ENCODE measurements at regions not wholly inside any gene's neighbourhood (a gene's known extent, or its start where the extent isn't known, plus 50 kb on each side); places are given as distances from the start of the nearest gene placed in this dataset.

DNA sequence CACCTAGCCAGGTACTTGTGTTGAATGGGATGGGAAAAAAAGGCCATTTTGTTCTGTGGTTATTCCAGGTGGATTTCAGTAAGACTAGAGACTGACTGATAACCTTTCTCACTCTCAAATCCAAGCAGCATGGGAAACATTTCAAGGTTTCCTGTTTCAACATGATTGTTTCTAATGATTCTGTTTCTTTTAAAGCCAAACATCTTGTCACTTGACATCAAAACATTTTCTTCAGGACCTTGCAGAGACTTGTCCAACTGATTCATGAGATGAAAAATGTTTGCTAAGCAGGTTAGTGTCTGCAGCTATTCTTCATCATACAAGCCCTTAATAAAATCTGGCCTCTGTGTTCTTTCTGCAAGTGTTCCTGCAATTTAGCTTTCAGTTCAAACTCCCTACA is 456.5 kb upstream of the CWC22 start:
- Histone ChIP-seq H3K27ac (ENCODE audit: low read length) (no peak overlapping the region), H3K4me1 (ENCODE audit: control insufficient read depth, insufficient read depth, low read length) (no peaks in the 10 kb centered on the region), H3K36me3 (ENCODE audit: control insufficient read depth, insufficient read depth, low read length) (no peaks in the 10 kb centered on the region), H3K4me3 (ENCODE audit: low read length) (no peak overlapping the region), H3K9me3 (ENCODE audit: control insufficient read depth, insufficient read depth, low read length) (no peaks in the 10 kb centered on the region), H3K27me3 (ENCODE audit: control insufficient read depth, insufficient read depth, low read length) (no peaks in the 10 kb centered on the region)
- H3K27me3 Mint-ChIP-seq (ENCODE audit: low read depth in 2 of 2): no peaks in the 10 kb centered on the region
- no peak overlapping the region for H3K27ac Mint-ChIP-seq
- no peak overlapping the region for H3K4me3 Mint-ChIP-seq
- TF ChIP-seq, protein P1, sequence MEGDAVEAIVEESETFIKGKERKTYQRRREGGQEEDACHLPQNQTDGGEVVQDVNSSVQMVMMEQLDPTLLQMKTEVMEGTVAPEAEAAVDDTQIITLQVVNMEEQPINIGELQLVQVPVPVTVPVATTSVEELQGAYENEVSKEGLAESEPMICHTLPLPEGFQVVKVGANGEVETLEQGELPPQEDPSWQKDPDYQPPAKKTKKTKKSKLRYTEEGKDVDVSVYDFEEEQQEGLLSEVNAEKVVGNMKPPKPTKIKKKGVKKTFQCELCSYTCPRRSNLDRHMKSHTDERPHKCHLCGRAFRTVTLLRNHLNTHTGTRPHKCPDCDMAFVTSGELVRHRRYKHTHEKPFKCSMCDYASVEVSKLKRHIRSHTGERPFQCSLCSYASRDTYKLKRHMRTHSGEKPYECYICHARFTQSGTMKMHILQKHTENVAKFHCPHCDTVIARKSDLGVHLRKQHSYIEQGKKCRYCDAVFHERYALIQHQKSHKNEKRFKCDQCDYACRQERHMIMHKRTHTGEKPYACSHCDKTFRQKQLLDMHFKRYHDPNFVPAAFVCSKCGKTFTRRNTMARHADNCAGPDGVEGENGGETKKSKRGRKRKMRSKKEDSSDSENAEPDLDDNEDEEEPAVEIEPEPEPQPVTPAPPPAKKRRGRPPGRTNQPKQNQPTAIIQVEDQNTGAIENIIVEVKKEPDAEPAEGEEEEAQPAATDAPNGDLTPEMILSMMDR (IDR thresholded peaks at IDR 0.05): no peak
- H3K9me3 Mint-ChIP-seq: peaks cover 8 to 10% of the 10 kb centered on the region in 2 donors
- intact Hi-C loops (cut with micrococcal nuclease): no loop called here
- DNase-seq (no peak), ATAC-seq (no peak)
- no peaks in the 10 kb centered on the region for H3K36me3 Mint-ChIP-seq
- no peaks in the 10 kb centered on the region for H3K4me1 Mint-ChIP-seq

DNA sequence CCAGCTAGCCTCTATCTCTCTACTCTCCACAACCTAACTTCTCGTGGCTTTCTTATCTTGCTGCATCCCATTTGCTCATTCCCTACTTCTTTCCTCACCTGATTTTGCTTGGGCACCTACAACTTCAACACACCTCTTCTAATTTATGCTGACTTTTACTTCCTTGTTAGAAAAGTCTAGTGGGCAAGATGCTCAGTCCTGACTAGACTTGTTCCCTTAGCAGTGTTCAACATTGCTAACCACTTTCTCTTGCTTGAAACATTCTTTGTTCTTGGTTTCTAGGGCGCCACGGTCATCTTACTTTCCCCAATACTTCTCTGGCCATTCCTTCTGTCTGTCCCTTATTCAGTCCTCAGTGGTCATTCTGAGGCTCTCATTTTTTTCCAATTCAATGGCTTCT is 454.7 kb upstream of the CWC22 start:
- H3K27ac Mint-ChIP-seq: no peak overlapping the region
- Histone ChIP-seq H3K4me3 (ENCODE audit: low read length) (no peak overlapping the region), H3K27me3 (ENCODE audit: control insufficient read depth, insufficient read depth, low read length) (no peaks in the 10 kb centered on the region), H3K4me1 (ENCODE audit: control insufficient read depth, insufficient read depth, low read length) (no peaks in the 10 kb centered on the region), H3K9me3 (ENCODE audit: control insufficient read depth, insufficient read depth, low read length) (no peaks in the 10 kb centered on the region), H3K36me3 (ENCODE audit: control insufficient read depth, insufficient read depth, low read length) (no peaks in the 10 kb centered on the region), H3K27ac (ENCODE audit: low read length) (no peak overlapping the region)
- peaks cover 5 to 8% of the 10 kb centered on the region in 2 donors for H3K9me3 Mint-ChIP-seq
- TF ChIP-seq, protein P1 (IDR thresholded peaks at IDR 0.05): no peak
- DNase-seq (no peak), ATAC-seq (no peak)
- H3K27me3 Mint-ChIP-seq (ENCODE audit: low read depth in 2 of 2): no peaks in the 10 kb centered on the region
- WGBS (ENCODE audit: insufficient coverage): 79% methylated on average over 3 of the region's 3 CpGs
- H3K4me3 Mint-ChIP-seq: no peak overlapping the region
- intact Hi-C loops (cut with micrococcal nuclease): no loop called here
- no peaks in the 10 kb centered on the region for H3K4me1 Mint-ChIP-seq
- H3K36me3 Mint-ChIP-seq: no peaks in the 10 kb centered on the region

GRCh38 chr2:180456801-180457200 is 449.7 kb upstream of the CWC22 start:
- Mint-ChIP-seq H3K4me3 (no peak overlapping the region), H3K36me3 (no peaks in the 10 kb centered on the region), H3K9me3 (peaks cover 2% of the 10 kb centered on the region in 2 donors), H3K27ac (no peak overlapping the region), H3K4me1 (no peaks in the 10 kb centered on the region), H3K27me3 (ENCODE audit: low read depth in 2 of 2) (no peaks in the 10 kb centered on the region)
- no peaks in the 10 kb centered on the region for H3K36me3 ChIP-seq (ENCODE audit: control insufficient read depth, insufficient read depth, low read length)
- no peaks in the 10 kb centered on the region for H3K9me3 ChIP-seq (ENCODE audit: control insufficient read depth, insufficient read depth, low read length)
- no CpG with 5 or more reads among the region's 3 CpGs for WGBS (ENCODE audit: insufficient coverage)
- no peak overlapping the region for H3K4me3 ChIP-seq (ENCODE audit: low read length)
- intact Hi-C loops (cut with micrococcal nuclease): no loop called here
- DNase-seq (no peak), ATAC-seq (no peak)
- TF ChIP-seq, protein P1 (IDR thresholded peaks at IDR 0.05): no peak
- H3K27ac ChIP-seq (ENCODE audit: low read length): no peak overlapping the region
- no peaks in the 10 kb centered on the region for H3K27me3 ChIP-seq (ENCODE audit: control insufficient read depth, insufficient read depth, low read length)
- H3K4me1 ChIP-seq (ENCODE audit: control insufficient read depth, insufficient read depth, low read length): no peaks in the 10 kb centered on the region

- no peak overlapping the region for H3K27ac ChIP-seq (ENCODE audit: low read length)
- TF ChIP-seq, protein P1 (IDR thresholded peaks at IDR 0.05): no peak
- H3K9me3 ChIP-seq (ENCODE audit: control insufficient read depth, insufficient read depth, low read length): no peaks in the 10 kb centered on the region
- H3K36me3 ChIP-seq (ENCODE audit: control insufficient read depth, insufficient read depth, low read length): no peaks in the 10 kb centered on the region
- no peak overlapping the region for H3K4me3 ChIP-seq (ENCODE audit: low read length)
- Mint-ChIP-seq H3K27me3 (ENCODE audit: low read depth in 2 of 2) (no peaks in the 10 kb centered on the region), H3K4me3 (no peak overlapping the region), H3K27ac (no peak overlapping the region), H3K36me3 (no peaks in the 10 kb centered on the region), H3K9me3 (peaks cover 2% of the 10 kb centered on the region in 2 donors), H3K4me1 (no peaks in the 10 kb centered on the region)
- intact Hi-C loops (cut with micrococcal nuclease): no loop called here
- no peak for DNase-seq
- no peak for ATAC-seq
- no peaks in the 10 kb centered on the region for H3K27me3 ChIP-seq (ENCODE audit: control insufficient read depth, insufficient read depth, low read length)
- H3K4me1 ChIP-seq (ENCODE audit: control insufficient read depth, insufficient read depth, low read length): no peaks in the 10 kb centered on the region
These were observed 443.7 kb upstream of the CWC22 start for GRCh38 chr2:180450841-180451240.

Data from natural killer cell (primary cell).